H9 (cell line): ENCODE measurements at regions not wholly inside any gene's neighbourhood (a gene's known extent, or its start where the extent isn't known, plus 50 kb on each side); places are given as distances from the start of the nearest gene placed in this dataset.

Experiments used
- DNase-seq: peaks from one replicate; pipeline ENCODE4 v3.0.0-alpha.2; 2017
- H2AFZ ChIP-seq: one replicate; pipeline ENCODE4 v1.6.1; 2013; ENCODE audit warnings: mild to moderate bottlenecking, low read length, control low read depth, moderate library complexity
- H2AK5ac ChIP-seq: 2 replicates; pipeline ENCODE4 v1.6.1; 2013; ENCODE audit warnings: low read length, control low read depth, mixed read lengths; ENCODE audit not compliant: insufficient read length
- H2BK120ac ChIP-seq: one replicate; pipeline ENCODE4 v1.6.1; 2013; ENCODE audit warnings: low read depth, mild to moderate bottlenecking, low read length, control low read depth, inconsistent platforms; ENCODE audit not compliant: poor library complexity, severe bottlenecking
- H2BK12ac ChIP-seq: 2 replicates; pipeline ENCODE4 v1.6.1; 2013; ENCODE audit warnings: low read length, control low read depth, mixed read lengths, low read depth; ENCODE audit not compliant: insufficient read length
- H2BK15ac ChIP-seq: 2 replicates; pipeline ENCODE4 v1.6.1; 2013; ENCODE audit warnings: low read depth, low read length, control low read depth
- H2BK20ac ChIP-seq: one replicate; pipeline ENCODE4 v1.6.1; 2013; ENCODE audit warnings: low read depth, mild to moderate bottlenecking, low read length, control low read depth, inconsistent platforms; ENCODE audit not compliant: poor library complexity, severe bottlenecking
- H2BK5ac ChIP-seq: 2 replicates; pipeline ENCODE4 v1.6.1; 2013; ENCODE audit warnings: low read length, control low read depth, mixed read lengths; ENCODE audit not compliant: insufficient read length
- H3K14ac ChIP-seq: 2 replicates; pipeline ENCODE4 v1.6.1; 2013; ENCODE audit warnings: low read length, control low read depth; ENCODE audit not compliant: insufficient read depth
- H3K18ac ChIP-seq: 2 replicates; pipeline ENCODE4 v1.6.1; 2013; ENCODE audit warnings: low read depth, mild to moderate bottlenecking, mixed read lengths, low read length, control low read depth; ENCODE audit not compliant: insufficient read length
- H3K23ac ChIP-seq: 2 replicates; pipeline ENCODE4 v1.6.1; 2013; ENCODE audit warnings: low read length, control low read depth, mixed read lengths, low read depth; ENCODE audit not compliant: insufficient read length
- H3K23me2 ChIP-seq: 2 replicates; pipeline ENCODE4 v1.6.1; 2013; ENCODE audit warnings: low read depth, mild to moderate bottlenecking, mixed read lengths, low read length, control low read depth; ENCODE audit not compliant: insufficient read length, poor library complexity, severe bottlenecking
- H3K27ac ChIP-seq: 2 replicates; pipeline ENCODE4 v1.5.1; 2013; ENCODE audit warnings: low read length, control low read depth, mixed read lengths, low read depth; ENCODE audit not compliant: insufficient read length
- H3K27me3 ChIP-seq: 2 replicates; pipeline ENCODE4 v1.6.1; 2013; ENCODE audit warnings: low read length, control low read depth, inconsistent platforms; ENCODE audit not compliant: insufficient read depth
- H3K4ac ChIP-seq: 2 replicates; pipeline ENCODE4 v1.6.1; 2013; ENCODE audit warnings: low read depth, mild to moderate bottlenecking, control low read depth, inconsistent platforms, low read length, moderate library complexity
- H3K4me1 ChIP-seq: 2 replicates; pipeline ENCODE4 v1.6.1; 2013; ENCODE audit warnings: low read length, control low read depth, inconsistent platforms; ENCODE audit not compliant: insufficient read depth
- H3K4me2 ChIP-seq: 2 replicates; pipeline ENCODE4 v1.6.1; 2013; ENCODE audit warnings: low read length, control low read depth, mixed read lengths; ENCODE audit not compliant: insufficient read length, insufficient read depth
- H3K56ac ChIP-seq: 2 replicates; pipeline ENCODE4 v1.6.1; 2013; ENCODE audit warnings: low read depth, mild to moderate bottlenecking, mixed read lengths, low read length, control low read depth; ENCODE audit not compliant: insufficient read length
- H3K79me1 ChIP-seq: 2 replicates; pipeline ENCODE4 v1.6.1; 2013; ENCODE audit warnings: low read depth, mild to moderate bottlenecking, moderate library complexity, low read length, control low read depth, inconsistent platforms; ENCODE audit not compliant: insufficient read depth, poor library complexity, severe bottlenecking
- H3K79me2 ChIP-seq: 2 replicates; pipeline ENCODE4 v1.6.1; 2013; ENCODE audit warnings: low read length, control low read depth, inconsistent platforms; ENCODE audit not compliant: insufficient read depth
- H3K9ac ChIP-seq: 2 replicates; pipeline ENCODE4 v1.6.1; 2013; ENCODE audit warnings: low read length, control low read depth, mixed read lengths; ENCODE audit not compliant: insufficient read length; ENCODE audit errors: extremely low read depth
- H3K9me3 ChIP-seq: one replicate; pipeline ENCODE4 v1.6.1; 2013; ENCODE audit warnings: low read depth, low read length, inconsistent platforms; ENCODE audit not compliant: control insufficient read depth
- H3T11ph ChIP-seq: one replicate; pipeline ENCODE4 v1.6.1; 2013; ENCODE audit warnings: mild to moderate bottlenecking, low read length, control low read depth, inconsistent platforms
- H4K20me1 ChIP-seq: one replicate; pipeline ENCODE4 v1.6.1; 2013; ENCODE audit not compliant: control insufficient read depth, insufficient read length, insufficient read depth
- H4K5ac ChIP-seq: 2 replicates; pipeline ENCODE4 v1.6.1; 2013; ENCODE audit warnings: low read depth, mild to moderate bottlenecking, mixed read lengths, low read length, control low read depth; ENCODE audit not compliant: insufficient read length
- H4K8ac ChIP-seq: replicated peaks from 2 replicates; pipeline ENCODE4 v1.6.1; 2013; ENCODE audit warnings: low read length, control low read depth, mixed read lengths, low read depth; ENCODE audit not compliant: insufficient read length
- H4K91ac ChIP-seq: 2 replicates; pipeline ENCODE4 v1.6.1; 2013; ENCODE audit warnings: low read depth, mild to moderate bottlenecking, moderate library complexity, mixed read lengths, low read length, control low read depth; ENCODE audit not compliant: insufficient read length
- H3K27ac Mint-ChIP-seq, 3 experiments: 2 replicates in 2 of 3; 3 replicates in 1 of 3; pipeline ENCODE4 v1.8.0; 2020 to 2021; ENCODE audit warnings: mixed read lengths in 3 of 3, mild to moderate bottlenecking in 1 of 3, moderate library complexity in 1 of 3
- H3K27me3 Mint-ChIP-seq: 2 replicates; pipeline ENCODE4 v1.8.0; 2021; ENCODE audit warnings: low read depth, mild to moderate bottlenecking, moderate library complexity, mixed read lengths
- H3K36me3 Mint-ChIP-seq, 3 experiments: 2 replicates in 2 of 3; 3 replicates in 1 of 3; pipeline ENCODE4 v1.8.0; 2020 to 2021; ENCODE audit warnings: low read depth in 3 of 3, mixed read lengths in 3 of 3; ENCODE audit not compliant: insufficient read depth in 1 of 3
- H3K4me1 Mint-ChIP-seq, 2 experiments: 2 replicates each; pipeline ENCODE4 v1.8.0; 2020; ENCODE audit warnings: mixed read lengths in 2 of 2
- H3K4me3 Mint-ChIP-seq, 2 experiments: 2 replicates in 1 of 2; 3 replicates in 1 of 2; pipeline ENCODE4 v1.8.0; 2020 to 2021; ENCODE audit warnings: mild to moderate bottlenecking in 2 of 2, mixed read lengths in 2 of 2, moderate library complexity in 1 of 2
- H3K9me3 Mint-ChIP-seq, 2 experiments: 2 replicates in 1 of 2; 3 replicates in 1 of 2; pipeline ENCODE4 v1.8.0; 2020; ENCODE audit warnings: mild to moderate bottlenecking in 2 of 2, mixed read lengths in 2 of 2, moderate library complexity in 1 of 2
- WGBS: extraction: QIAGEN DNeasy Blood & Tissue Kit; methylation state at CpG from one replicate; pipeline ENCODE4 v1.1.7; 2013; ENCODE audit warnings: missing lambda C conversion rate, low lambda C conversion rate, mixed read lengths; ENCODE audit not compliant: insufficient read length; ENCODE audit errors: extremely low coverage; 5-methylcytosine and 5-hydroxymethylcytosine counted together
- TF ChIP-seq, protein P1 (sequence below): fragments of 200-600 bp; sonication (generic); conservative IDR thresholded peaks from 3 replicates; pipeline ENCODE4 v1.8.0; 2021; ENCODE audit warnings: antibody characterized with exemption, mild to moderate bottlenecking

- Histone ChIP-seq H3K23me2 (no peaks in the 10 kb centered on the region), H3K56ac (no peak overlapping the region), H3K79me1 (no peaks in the 10 kb centered on the region), H2AK5ac (no peak overlapping the region), H2BK15ac (no peak overlapping the region), H3K4me2 (no peak overlapping the region), H4K8ac (no peak overlapping the region), H4K91ac (no peak overlapping the region), H3K27ac (no peak overlapping the region), H2BK20ac (no peak overlapping the region), H3K14ac (no peak overlapping the region), H3K4me1 (no peaks in the 10 kb centered on the region), H3K4ac (no peak overlapping the region), H3K9me3 (no peaks in the 10 kb centered on the region), H3K18ac (no peak overlapping the region), H2BK12ac (no peak overlapping the region), H4K5ac (no peak overlapping the region), H2BK120ac (no peak overlapping the region), H4K20me1 (no peaks in the 10 kb centered on the region), H3K27me3 (no peaks in the 10 kb centered on the region), H3T11ph (no peak overlapping the region), H2AFZ (no peak overlapping the region), H3K23ac (no peak overlapping the region), H3K79me2 (no peaks in the 10 kb centered on the region), H3K9ac (no peak overlapping the region), H2BK5ac (no peak overlapping the region)
- Mint-ChIP-seq H3K4me3 (no peak overlapping the region), H3K4me1 (no peaks in the 10 kb centered on the region; a peak in 1 of 4 replicates), H3K36me3 (no peaks in the 10 kb centered on the region), H3K27ac (no peak overlapping the region), H3K9me3 (no peaks in the 10 kb centered on the region; a peak in 1 of 5 replicates), H3K27me3 (no peaks in the 10 kb centered on the region)
- no peak for DNase-seq
- TF ChIP-seq, protein P1, sequence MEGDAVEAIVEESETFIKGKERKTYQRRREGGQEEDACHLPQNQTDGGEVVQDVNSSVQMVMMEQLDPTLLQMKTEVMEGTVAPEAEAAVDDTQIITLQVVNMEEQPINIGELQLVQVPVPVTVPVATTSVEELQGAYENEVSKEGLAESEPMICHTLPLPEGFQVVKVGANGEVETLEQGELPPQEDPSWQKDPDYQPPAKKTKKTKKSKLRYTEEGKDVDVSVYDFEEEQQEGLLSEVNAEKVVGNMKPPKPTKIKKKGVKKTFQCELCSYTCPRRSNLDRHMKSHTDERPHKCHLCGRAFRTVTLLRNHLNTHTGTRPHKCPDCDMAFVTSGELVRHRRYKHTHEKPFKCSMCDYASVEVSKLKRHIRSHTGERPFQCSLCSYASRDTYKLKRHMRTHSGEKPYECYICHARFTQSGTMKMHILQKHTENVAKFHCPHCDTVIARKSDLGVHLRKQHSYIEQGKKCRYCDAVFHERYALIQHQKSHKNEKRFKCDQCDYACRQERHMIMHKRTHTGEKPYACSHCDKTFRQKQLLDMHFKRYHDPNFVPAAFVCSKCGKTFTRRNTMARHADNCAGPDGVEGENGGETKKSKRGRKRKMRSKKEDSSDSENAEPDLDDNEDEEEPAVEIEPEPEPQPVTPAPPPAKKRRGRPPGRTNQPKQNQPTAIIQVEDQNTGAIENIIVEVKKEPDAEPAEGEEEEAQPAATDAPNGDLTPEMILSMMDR, result no peak
- WGBS, result no CpG with 5 or more reads among the region's 2 CpGs
Observed at GRCh38 chr3:5725801-5726200, 538.3 kb downstream of the EDEM1 start.
